ENCODE measurements at regions not wholly inside any gene's neighbourhood (a gene's known extent, or its start where the extent isn't known, plus 50 kb on each side); places are given as distances from the start of the nearest gene placed in this dataset.

DNA sequence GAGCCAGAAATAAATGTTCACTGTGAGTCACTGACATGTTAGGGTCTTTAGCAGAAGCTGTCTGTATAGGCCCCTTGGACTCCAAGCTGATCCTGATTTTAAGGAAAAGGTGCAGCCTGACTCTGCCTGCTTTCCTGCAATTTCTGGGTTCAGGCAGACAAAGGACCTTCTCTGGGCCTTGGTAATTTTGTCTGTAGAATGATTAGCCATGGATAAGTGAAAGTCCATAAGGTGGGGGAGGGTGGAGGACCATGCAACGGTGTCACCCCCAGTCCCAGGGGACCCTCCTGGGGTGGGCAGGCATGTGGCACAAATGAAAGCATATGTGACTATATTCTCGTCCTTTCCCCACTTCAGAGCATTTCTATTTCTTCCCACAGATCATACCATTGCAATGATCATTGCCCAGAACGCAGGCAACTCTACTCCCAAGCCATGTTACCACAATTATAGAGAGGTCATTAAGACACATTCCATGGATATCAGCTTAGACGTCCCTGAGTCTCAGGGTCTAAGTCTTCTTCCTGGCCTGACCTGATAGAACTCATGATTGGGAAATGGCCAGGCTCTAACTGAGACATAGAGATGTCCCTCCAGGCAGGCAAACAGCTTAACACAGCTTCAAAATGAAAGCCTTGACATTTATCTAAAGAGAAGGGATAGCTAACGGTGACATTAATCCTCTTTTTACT, 157.9 kb upstream of the ALDH1B1 start:
- Histone ChIP-seq H3K4me1 (ENCODE audit: control insufficient read depth in 5 of 5, insufficient read depth in 5 of 5, low read length in 5 of 5) (no peaks in the 10 kb centered on the region), H3K27me3 (ENCODE audit: control insufficient read depth in 5 of 5, insufficient read depth in 4 of 5, low read length in 5 of 5) (peaks cover 0 to 2% (median 0%) of the 10 kb centered on the region in 5 donors), H3K36me3 (ENCODE audit: control insufficient read depth in 5 of 5, insufficient read depth in 5 of 5, low read length in 5 of 5) (no peaks in the 10 kb centered on the region), H3K9me3 (ENCODE audit: control insufficient read depth in 5 of 5, low read length in 5 of 5) (peaks cover 0 to 3% (median 0%) of the 10 kb centered on the region in 5 donors), H3K27ac (ENCODE audit: low read depth, low read length) (no peak overlapping the region), H3K9ac (ENCODE audit: low read length in 5 of 5) (no peak overlapping the region), H3K4me3 (ENCODE audit: low read depth in 1 of 5, low read length in 5 of 5) (no peak overlapping the region)

DNA sequence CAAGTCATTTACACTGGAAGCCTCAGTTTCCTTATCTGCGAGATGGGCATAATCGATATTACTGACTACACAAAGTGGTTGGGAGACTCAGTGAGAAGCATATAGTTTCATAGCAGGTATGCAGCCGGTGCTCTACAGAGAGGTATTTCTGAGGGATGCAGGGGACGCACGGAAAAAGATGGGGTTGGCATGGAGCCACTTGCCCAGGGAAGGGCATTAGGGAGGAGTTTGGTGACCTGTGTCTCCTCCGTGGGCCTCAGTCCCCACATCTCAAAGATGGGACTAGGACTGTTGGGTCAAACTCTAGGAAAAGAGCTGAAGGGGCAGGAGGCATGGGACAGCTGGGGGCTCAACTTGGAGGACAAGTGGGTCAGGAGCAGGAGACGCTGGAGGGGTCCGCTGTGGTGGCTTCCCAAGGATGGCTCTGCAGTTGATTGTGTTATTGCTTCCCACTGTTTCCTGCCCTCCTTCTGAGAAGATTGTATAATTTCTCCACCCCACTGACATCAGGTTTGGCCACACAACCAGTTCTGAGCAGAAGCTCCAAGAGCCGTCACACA, 158.6 kb upstream of the ALDH1B1 start:
- no peak overlapping the region for H3K9ac ChIP-seq (ENCODE audit: low read length in 5 of 5)
- no peaks in the 10 kb centered on the region for H3K36me3 ChIP-seq (ENCODE audit: control insufficient read depth in 5 of 5, insufficient read depth in 5 of 5, low read length in 5 of 5)
- no peak overlapping the region for H3K27ac ChIP-seq (ENCODE audit: low read depth, low read length)
- no peaks in the 10 kb centered on the region for H3K9me3 ChIP-seq (ENCODE audit: control insufficient read depth in 5 of 5, low read length in 5 of 5)
- peaks cover 0 to 2% (median 0%) of the 10 kb centered on the region in 5 donors for H3K27me3 ChIP-seq (ENCODE audit: control insufficient read depth in 5 of 5, insufficient read depth in 4 of 5, low read length in 5 of 5)
- no peak overlapping the region for H3K4me3 ChIP-seq (ENCODE audit: low read depth in 1 of 5, low read length in 5 of 5)
- no peaks in the 10 kb centered on the region for H3K4me1 ChIP-seq (ENCODE audit: control insufficient read depth in 5 of 5, insufficient read depth in 5 of 5, low read length in 5 of 5)

DNA sequence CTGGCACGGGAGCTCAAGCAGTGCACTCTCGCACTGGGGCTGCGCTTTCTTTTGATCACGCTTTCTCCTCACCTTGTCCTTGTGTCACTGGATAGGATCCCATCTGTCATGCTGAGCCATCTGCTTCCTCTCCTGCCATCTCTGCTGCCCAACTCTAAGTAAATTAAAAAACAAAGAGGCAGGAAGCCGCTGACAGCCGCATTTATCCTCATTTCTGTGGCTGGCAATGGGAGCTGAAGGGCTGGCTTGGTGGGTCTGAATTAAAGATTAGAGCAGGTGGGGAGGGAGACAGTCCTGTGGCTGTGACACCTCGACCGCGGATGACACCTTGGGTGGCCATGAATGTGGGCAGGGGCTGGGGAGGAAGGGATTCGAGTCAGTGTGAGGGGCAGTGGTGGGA, 159.2 kb upstream of the ALDH1B1 start:
- H3K9ac ChIP-seq (ENCODE audit: low read length in 5 of 5), result no peak overlapping the region

DNA sequence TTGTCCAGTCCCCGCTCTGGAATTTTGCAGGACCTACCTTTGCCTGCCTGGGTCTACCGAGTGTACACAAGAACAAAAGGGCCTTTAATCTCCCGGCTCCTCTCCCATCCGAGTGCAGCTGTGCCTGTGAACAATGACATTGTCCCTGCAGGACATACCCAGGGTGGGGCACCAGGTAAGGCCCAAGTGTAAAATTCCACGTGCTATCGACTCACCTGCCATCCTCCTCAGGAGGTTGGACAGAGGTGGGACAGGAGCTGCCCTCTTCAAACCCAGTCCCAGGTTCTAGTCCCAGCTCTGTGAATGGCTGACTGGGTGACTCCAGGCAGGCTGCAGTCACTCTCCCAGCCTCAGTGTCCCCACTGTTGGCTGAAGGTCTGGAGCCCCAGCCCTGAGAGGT, 159.6 kb upstream of the ALDH1B1 start:
- no peak overlapping the region for H3K27ac ChIP-seq (ENCODE audit: low read depth, low read length)

More for the DNA sequence above, 159.2 kb upstream of the ALDH1B1 start:
- Histone ChIP-seq H3K27ac (ENCODE audit: low read depth, low read length) (no peak overlapping the region), H3K4me1 (ENCODE audit: control insufficient read depth in 5 of 5, insufficient read depth in 5 of 5, low read length in 5 of 5) (no peaks in the 10 kb centered on the region), H3K27me3 (ENCODE audit: control insufficient read depth in 5 of 5, insufficient read depth in 4 of 5, low read length in 5 of 5) (peaks cover 0 to 2% (median 0%) of the 10 kb centered on the region in 5 donors), H3K4me3 (ENCODE audit: low read depth in 1 of 5, low read length in 5 of 5) (no peak overlapping the region), H3K36me3 (ENCODE audit: control insufficient read depth in 5 of 5, insufficient read depth in 5 of 5, low read length in 5 of 5) (no peaks in the 10 kb centered on the region), H3K9me3 (ENCODE audit: control insufficient read depth in 5 of 5, low read length in 5 of 5) (no peaks in the 10 kb centered on the region)

DNA sequence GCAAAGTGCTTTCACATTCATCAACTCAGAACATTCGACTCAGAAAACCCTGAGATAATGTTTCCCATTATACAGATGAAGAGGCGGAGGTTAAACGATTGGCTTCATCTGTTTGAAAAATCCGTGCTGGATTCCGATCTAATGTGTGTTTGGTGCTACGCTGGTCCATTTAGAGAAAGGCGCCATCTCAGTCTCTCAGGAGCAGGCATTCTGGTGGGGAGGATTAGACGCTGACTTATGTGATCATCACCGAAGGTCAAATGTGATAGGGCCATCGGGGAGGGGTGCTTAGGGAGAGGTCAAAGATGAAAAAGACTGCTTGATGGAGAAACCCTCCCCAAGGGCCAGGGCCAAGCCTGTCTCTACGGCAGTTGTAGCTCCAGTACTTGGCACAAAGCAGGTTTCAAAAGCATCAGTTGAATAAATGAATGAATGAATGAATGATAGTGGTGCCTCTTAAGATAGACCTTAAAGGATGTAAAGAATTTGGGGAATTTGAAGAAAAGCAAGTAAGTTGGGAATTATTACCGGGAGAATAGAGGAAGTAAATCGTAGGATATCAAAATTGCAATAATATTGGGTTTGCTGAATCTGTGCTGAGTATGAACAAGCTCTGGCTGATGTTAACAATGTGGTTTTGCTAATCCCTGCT, 160.6 kb upstream of the SHB start:
- H3K36me3 ChIP-seq (ENCODE audit: control insufficient read depth in 5 of 5, insufficient read depth in 5 of 5, low read length in 5 of 5), result no peaks in the 10 kb centered on the region
- H3K27ac ChIP-seq (ENCODE audit: low read depth, low read length), result no peak overlapping the region
- no peak overlapping the region for H3K4me3 ChIP-seq (ENCODE audit: low read depth in 1 of 5, low read length in 5 of 5)
- peaks cover 0 to 9% (median 4%) of the 10 kb centered on the region in 5 donors for H3K27me3 ChIP-seq (ENCODE audit: control insufficient read depth in 5 of 5, insufficient read depth in 4 of 5, low read length in 5 of 5)
- no peaks in the 10 kb centered on the region for H3K9me3 ChIP-seq (ENCODE audit: control insufficient read depth in 5 of 5, low read length in 5 of 5)
- peaks cover 0 to 11% (median 6%) of the 10 kb centered on the region in 5 donors for H3K4me1 ChIP-seq (ENCODE audit: control insufficient read depth in 5 of 5, insufficient read depth in 5 of 5, low read length in 5 of 5)
- H3K9ac ChIP-seq (ENCODE audit: low read length in 5 of 5), result no peak overlapping the region

More for the DNA sequence above, 159.6 kb upstream of the ALDH1B1 start:
- Histone ChIP-seq H3K9ac (ENCODE audit: low read length in 5 of 5) (no peak overlapping the region), H3K27me3 (ENCODE audit: control insufficient read depth in 5 of 5, insufficient read depth in 4 of 5, low read length in 5 of 5) (peaks cover 0 to 5% (median 0%) of the 10 kb centered on the region in 5 donors), H3K4me1 (ENCODE audit: control insufficient read depth in 5 of 5, insufficient read depth in 5 of 5, low read length in 5 of 5) (no peaks in the 10 kb centered on the region), H3K36me3 (ENCODE audit: control insufficient read depth in 5 of 5, insufficient read depth in 5 of 5, low read length in 5 of 5) (no peaks in the 10 kb centered on the region), H3K4me3 (ENCODE audit: low read depth in 1 of 5, low read length in 5 of 5) (no peak overlapping the region), H3K9me3 (ENCODE audit: control insufficient read depth in 5 of 5, low read length in 5 of 5) (no peaks in the 10 kb centered on the region)

DNA sequence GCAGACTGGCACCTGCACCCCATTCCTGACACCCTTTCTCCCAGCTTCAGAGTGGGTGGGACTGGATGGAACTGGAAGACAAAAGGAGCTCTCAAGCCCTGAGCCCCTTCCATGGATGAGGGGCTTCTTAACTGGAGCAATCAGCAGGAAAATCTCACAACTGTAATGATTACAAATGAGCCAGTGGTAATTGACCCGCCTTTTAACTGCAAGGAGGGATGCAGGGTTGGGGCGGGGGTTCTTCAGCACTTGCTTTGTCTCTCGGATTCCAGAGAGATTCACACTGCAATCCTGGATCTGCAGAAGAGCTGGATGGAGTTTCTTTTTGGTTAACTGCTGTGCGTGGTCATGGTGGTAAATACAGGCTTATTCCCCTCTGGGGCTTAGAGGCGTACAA, 160.1 kb upstream of the SHB start:
- H3K9me3 ChIP-seq (ENCODE audit: control insufficient read depth in 5 of 5, low read length in 5 of 5), result no peaks in the 10 kb centered on the region
- no peak overlapping the region for H3K4me3 ChIP-seq (ENCODE audit: low read depth in 1 of 5, low read length in 5 of 5)
- peaks cover 0 to 11% (median 6%) of the 10 kb centered on the region in 5 donors for H3K4me1 ChIP-seq (ENCODE audit: control insufficient read depth in 5 of 5, insufficient read depth in 5 of 5, low read length in 5 of 5)
- peaks cover 0 to 9% (median 4%) of the 10 kb centered on the region in 5 donors for H3K27me3 ChIP-seq (ENCODE audit: control insufficient read depth in 5 of 5, insufficient read depth in 4 of 5, low read length in 5 of 5)
- H3K36me3 ChIP-seq (ENCODE audit: control insufficient read depth in 5 of 5, insufficient read depth in 5 of 5, low read length in 5 of 5), result no peaks in the 10 kb centered on the region
- no peak overlapping the region for H3K9ac ChIP-seq (ENCODE audit: low read length in 5 of 5)
- H3K27ac ChIP-seq (ENCODE audit: low read depth, low read length), result no peak overlapping the region

DNA sequence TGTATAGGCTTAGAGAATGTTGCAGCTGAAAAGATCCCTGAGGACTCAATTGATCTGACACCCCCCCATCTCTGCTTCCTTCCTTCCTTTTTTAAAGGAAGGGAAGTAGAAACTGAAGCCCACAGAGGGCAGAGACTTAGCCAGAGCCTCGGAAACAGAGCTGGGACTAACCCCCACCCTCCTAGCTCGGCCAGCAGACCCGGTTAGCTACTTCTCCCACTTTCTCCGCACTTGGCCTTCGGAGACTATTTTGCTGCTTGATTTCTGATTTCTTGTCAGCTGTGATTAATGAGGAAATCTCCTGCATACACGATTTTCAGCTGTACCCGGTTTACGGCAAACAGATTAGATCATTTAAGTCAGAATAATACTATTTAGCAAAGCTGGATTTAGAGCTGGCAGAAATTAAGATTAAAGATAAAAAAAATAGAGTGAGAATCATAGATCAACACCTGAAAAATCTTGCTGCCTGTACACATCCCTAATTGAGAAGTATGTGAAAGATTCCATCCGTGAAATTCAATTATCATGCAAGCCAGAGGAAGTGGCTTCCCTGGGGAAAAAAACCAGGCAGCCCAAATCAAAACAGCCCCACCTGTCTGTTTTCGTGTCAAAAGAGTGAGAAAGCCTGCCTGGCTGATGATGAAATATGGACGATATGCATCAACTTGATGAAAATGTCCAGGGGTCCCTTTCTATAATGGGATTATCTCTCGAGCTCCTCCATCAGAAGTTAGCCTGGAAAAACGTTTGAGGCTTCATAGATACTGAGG, 159.5 kb upstream of the SHB start:
- Histone ChIP-seq H3K4me1 (ENCODE audit: control insufficient read depth in 5 of 5, insufficient read depth in 5 of 5, low read length in 5 of 5) (peaks cover 0 to 11% (median 6%) of the 10 kb centered on the region in 5 donors), H3K4me3 (ENCODE audit: low read depth in 1 of 5, low read length in 5 of 5) (no peak overlapping the region), H3K27ac (ENCODE audit: low read depth, low read length) (no peak overlapping the region), H3K36me3 (ENCODE audit: control insufficient read depth in 5 of 5, insufficient read depth in 5 of 5, low read length in 5 of 5) (no peaks in the 10 kb centered on the region), H3K9me3 (ENCODE audit: control insufficient read depth in 5 of 5, low read length in 5 of 5) (no peaks in the 10 kb centered on the region), H3K27me3 (ENCODE audit: control insufficient read depth in 5 of 5, insufficient read depth in 4 of 5, low read length in 5 of 5) (peaks cover 0 to 9% (median 4%) of the 10 kb centered on the region in 5 donors), H3K9ac (ENCODE audit: low read length in 5 of 5) (no peak overlapping the region)

DNA sequence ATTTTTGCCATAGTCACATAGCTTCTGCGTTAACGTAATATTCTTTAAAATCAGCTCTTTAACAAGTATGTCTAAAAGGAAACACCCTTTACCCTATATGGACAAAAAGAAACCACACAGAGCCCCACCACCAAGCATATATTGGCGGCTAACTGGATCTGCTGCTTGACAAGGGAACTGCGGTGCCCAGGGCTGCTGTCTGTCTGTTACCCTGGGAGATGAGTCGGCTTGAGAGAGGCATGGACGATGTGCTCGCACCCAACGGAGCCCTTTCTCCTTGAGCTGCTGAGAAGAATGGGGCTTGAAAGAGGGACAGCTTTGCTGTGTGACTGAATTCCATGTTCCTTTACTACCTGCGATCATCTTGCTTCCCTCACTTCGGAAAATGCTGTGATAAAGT, 158.6 kb upstream of the SHB start:
- Histone ChIP-seq H3K27ac (ENCODE audit: low read depth, low read length) (no peak overlapping the region), H3K9ac (ENCODE audit: low read length in 5 of 5) (no peak overlapping the region), H3K4me1 (ENCODE audit: control insufficient read depth in 5 of 5, insufficient read depth in 5 of 5, low read length in 5 of 5) (peaks cover 0 to 11% (median 6%) of the 10 kb centered on the region in 5 donors), H3K9me3 (ENCODE audit: control insufficient read depth in 5 of 5, low read length in 5 of 5) (no peaks in the 10 kb centered on the region), H3K27me3 (ENCODE audit: control insufficient read depth in 5 of 5, insufficient read depth in 4 of 5, low read length in 5 of 5) (peaks cover 0 to 9% (median 4%) of the 10 kb centered on the region in 5 donors), H3K36me3 (ENCODE audit: control insufficient read depth in 5 of 5, insufficient read depth in 5 of 5, low read length in 5 of 5) (no peaks in the 10 kb centered on the region), H3K4me3 (ENCODE audit: low read depth in 1 of 5, low read length in 5 of 5) (no peak overlapping the region)

DNA sequence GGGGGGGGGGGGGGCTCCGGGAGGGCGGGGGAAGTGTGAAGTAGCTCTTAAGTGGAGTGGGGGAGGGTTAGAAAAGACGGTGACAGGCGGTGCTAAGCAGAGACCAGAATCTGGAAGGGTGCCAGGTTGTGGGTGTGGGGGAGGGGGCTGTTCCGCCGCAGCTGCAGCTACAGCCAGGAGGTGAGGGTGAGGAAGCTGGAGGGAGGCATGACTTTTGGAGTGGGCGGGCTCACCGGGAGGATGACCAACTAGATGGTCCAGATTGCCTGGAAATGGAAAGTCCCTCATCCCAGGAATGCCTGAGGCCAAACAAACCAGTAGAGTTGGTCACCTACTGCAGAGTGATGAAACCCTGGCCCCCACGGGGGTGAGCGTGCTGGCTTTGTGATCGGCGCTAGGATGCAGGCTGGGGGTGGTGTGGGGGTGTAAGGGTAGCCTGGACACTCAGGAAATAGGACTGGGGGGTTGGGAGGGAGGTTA, 158.1 kb upstream of the SHB start:
- no peak overlapping the region for H3K27ac ChIP-seq (ENCODE audit: low read depth, low read length)

More for the DNA sequence above, 158.1 kb upstream of the SHB start:
- no peaks in the 10 kb centered on the region for H3K36me3 ChIP-seq (ENCODE audit: control insufficient read depth in 5 of 5, insufficient read depth in 5 of 5, low read length in 5 of 5)
- peaks cover 0 to 9% (median 4%) of the 10 kb centered on the region in 5 donors for H3K27me3 ChIP-seq (ENCODE audit: control insufficient read depth in 5 of 5, insufficient read depth in 4 of 5, low read length in 5 of 5)
- no peaks in the 10 kb centered on the region for H3K9me3 ChIP-seq (ENCODE audit: control insufficient read depth in 5 of 5, low read length in 5 of 5)
- H3K4me3 ChIP-seq (ENCODE audit: low read depth in 1 of 5, low read length in 5 of 5), result no peak overlapping the region
- no peak overlapping the region for H3K9ac ChIP-seq (ENCODE audit: low read length in 5 of 5)
- H3K4me1 ChIP-seq (ENCODE audit: control insufficient read depth in 5 of 5, insufficient read depth in 5 of 5, low read length in 5 of 5), result peaks cover 0 to 11% (median 6%) of the 10 kb centered on the region in 5 donors

All from subcutaneous abdominal adipose tissue (tissue), 5 donors.